ENCODE measurements at regions not wholly inside any gene's neighbourhood (a gene's known extent, or its start where the extent isn't known, plus 50 kb on each side); places are given as distances from the start of the nearest gene placed in this dataset.

- H3K4me3 ChIP-seq (ENCODE audit: low read depth, low read length) = no peak overlapping the region
- TF ChIP-seq CTCF (IDR thresholded peaks at IDR 0.05; ENCODE audit: low read depth, low read length) (no peak), POLR2A (IDR thresholded peaks at IDR 0.05; ENCODE audit: extremely low read depth, insufficient read length) (no peak), MYC (IDR thresholded peaks at IDR 0.05; ENCODE audit: low read depth, low read length) (no peak), MAX (IDR thresholded peaks at IDR 0.05; ENCODE audit: low read depth, low read length) (no peak)
- no peak for DNase-seq (ENCODE audit: low read depth)
These were observed 246.1 kb upstream of the PPP2R3A start for GRCh38 chr3:135719449-135719848.

- no peak for DNase-seq (ENCODE audit: low read depth)
- H3K4me3 ChIP-seq (ENCODE audit: low read depth, low read length) = no peak overlapping the region
- TF ChIP-seq POLR2A (IDR thresholded peaks at IDR 0.05; ENCODE audit: extremely low read depth, insufficient read length) (no peak), MYC (IDR thresholded peaks at IDR 0.05; ENCODE audit: low read depth, low read length) (no peak), CTCF (IDR thresholded peaks at IDR 0.05; ENCODE audit: low read depth, low read length) (no peak), MAX (IDR thresholded peaks at IDR 0.05; ENCODE audit: low read depth, low read length) (no peak)
These were observed 237.4 kb upstream of the PPP2R3A start for GRCh38 chr3:135728007-135728721.

- no peak overlapping the region for H3K4me3 ChIP-seq (ENCODE audit: low read depth, low read length)
These were observed 234.0 kb upstream of the PPP2R3A start for GRCh38 chr3:135731546-135731945.

GRCh38 chr3:135736740-135737139 lies 228.8 kb upstream of the PPP2R3A start:
- peak; percentile 45 for DNase-seq (ENCODE audit: low read depth)
- no peak for TF ChIP-seq POLR2A (IDR thresholded peaks at IDR 0.05; ENCODE audit: extremely low read depth, insufficient read length)
- TF ChIP-seq CTCF (IDR thresholded peaks at IDR 0.05; ENCODE audit: low read depth, low read length) = peak; percentile 51
- H3K4me3 ChIP-seq (ENCODE audit: low read depth, low read length) = no peak overlapping the region

More at GRCh38 chr3:135731546-135731945, 234.0 kb upstream of the PPP2R3A start:
- TF ChIP-seq POLR2A (IDR thresholded peaks at IDR 0.05; ENCODE audit: extremely low read depth, insufficient read length) (no peak), MAX (IDR thresholded peaks at IDR 0.05; ENCODE audit: low read depth, low read length) (no peak), MYC (IDR thresholded peaks at IDR 0.05; ENCODE audit: low read depth, low read length) (no peak), CTCF (IDR thresholded peaks at IDR 0.05; ENCODE audit: low read depth, low read length) (no peak)
- no peak for DNase-seq (ENCODE audit: low read depth)

- TF ChIP-seq CTCF (IDR thresholded peaks at IDR 0.05; ENCODE audit: low read depth, low read length) = no peak
- TF ChIP-seq POLR2A (IDR thresholded peaks at IDR 0.05; ENCODE audit: extremely low read depth, insufficient read length) = no peak
- TF ChIP-seq MAX (IDR thresholded peaks at IDR 0.05; ENCODE audit: low read depth, low read length) = no peak
- no peak for TF ChIP-seq MYC (IDR thresholded peaks at IDR 0.05; ENCODE audit: low read depth, low read length)
- DNase-seq (ENCODE audit: low read depth) = no peak
- H3K4me3 ChIP-seq (ENCODE audit: low read depth, low read length) = no peak overlapping the region
These were observed 225.7 kb upstream of the PPP2R3A start for GRCh38 chr3:135739779-135740178.
